GM12878 (cell line): ENCODE measurements at regions not wholly inside any gene's neighbourhood (a gene's known extent, or its start where the extent isn't known, plus 50 kb on each side); places are given as distances from the start of the nearest gene placed in this dataset.

Source experiments
- ATAC-seq: fragments of 200-7000 bp; cut with Tn5 transposase; 3 replicates; pipeline ENCODE4 v1.9.1; 2020; ENCODE audit warnings: mild to moderate bottlenecking, moderate library complexity
- BruUV-seq: library from RNA; stranded (reverse); fragments of 400-500 nt; replicated peaks from 2 replicates; lab custom pipeline; 2021; lab: Mats Ljungman, UMichigan
- CTCF ChIA-PET: fragments of 300-600 bp; sonication (Branson Sonifier 250); formaldehyde crosslinking; extraction: SDS; loops from one replicate; lab custom pipeline; 2021; ENCODE audit warnings: inconsistent platforms; lab: Yijun Ruan, JAX
- POLR2A ChIA-PET: fragments of 350-600 bp; formaldehyde crosslinking; extraction: SDS; loops from one replicate; lab custom pipeline; 2021; ENCODE audit warnings: inconsistent platforms; lab: Charles Lee
- RAD21 ChIA-PET: fragments of 300-600 bp; sonication (Branson Sonifier 250); formaldehyde crosslinking; loops from one replicate; lab custom pipeline; 2023; ENCODE audit warnings: antibody characterized with exemption; ENCODE audit not compliant: unreplicated experiment; lab: Charles Lee
- SMC1A ChIA-PET: fragments of 300-600 bp; sonication (Branson Sonifier 250); formaldehyde crosslinking; loops from one replicate; lab custom pipeline; 2023; ENCODE audit not compliant: unreplicated experiment, uncharacterized antibody; lab: Charles Lee
- DNase-seq: peaks from one replicate; pipeline ENCODE4 v3.0.0-alpha.2; 2011; ENCODE audit warnings: low read depth, low spot score
- FAIRE-seq: peaks from 3 replicates; lab custom pipeline; 2011; peaks lifted over from hg19 to GRCh38; lab: Jason Lieb, UNC
- H2AFZ ChIP-seq: 2 replicates; pipeline ENCODE4 v1.6.0; 2011; ENCODE audit warnings: low read depth, low read length, control low read depth; ENCODE audit not compliant: control insufficient read depth
- H3K27ac ChIP-seq: 2 replicates; pipeline ENCODE4 v1.5.1; 2011; ENCODE audit warnings: control low read depth; ENCODE audit not compliant: control insufficient read depth, insufficient read depth
- H3K27me3 ChIP-seq, 2 experiments: replicated peaks in 1 of 2; 2 replicates each; pipeline versions ENCODE4 v1.6.0 to v1.6.1; 2011; ENCODE audit warnings: low read length in 1 of 2; ENCODE audit not compliant: control insufficient read depth in 2 of 2, insufficient read depth in 2 of 2
- H3K36me3 ChIP-seq, 2 experiments: 2 replicates each; pipeline ENCODE4 v1.5.1; 2011; ENCODE audit warnings: low read length in 1 of 2; ENCODE audit not compliant: control insufficient read depth in 2 of 2, insufficient read depth in 2 of 2
- H3K4me1 ChIP-seq: 2 replicates; pipeline ENCODE4 v1.6.1; 2011; ENCODE audit warnings: mild to moderate bottlenecking, low read length, moderate library complexity, mixed read lengths; ENCODE audit not compliant: control insufficient read depth, insufficient read depth
- H3K4me2 ChIP-seq: 2 replicates; pipeline ENCODE4 v1.6.0; 2011; ENCODE audit warnings: control low read depth; ENCODE audit not compliant: control insufficient read depth, insufficient read depth
- H3K4me3 ChIP-seq: fragments of 200-600 bp; sonication (generic); 2 replicates; pipeline ENCODE4 v1.5.1; 2016
- H3K79me2 ChIP-seq: 2 replicates; pipeline ENCODE4 v1.6.0; 2011; ENCODE audit warnings: low read length; ENCODE audit not compliant: control insufficient read depth, insufficient read depth
- H3K9ac ChIP-seq: 2 replicates; pipeline ENCODE4 v1.8.0; 2011; ENCODE audit warnings: low read length, control low read depth, mixed read lengths; ENCODE audit not compliant: control insufficient read depth, insufficient read depth
- H3K9me3 ChIP-seq: replicated peaks from 3 replicates; pipeline ENCODE4 v1.5.1; 2011; ENCODE audit warnings: mild to moderate bottlenecking, low read length; ENCODE audit not compliant: control insufficient read depth, insufficient read depth
- H4K20me1 ChIP-seq: 2 replicates; pipeline ENCODE4 v1.6.0; 2011; ENCODE audit not compliant: control insufficient read depth, insufficient read depth
- HDGF ChIP-seq: fragments of 450-650 bp; IDR thresholded peaks from 2 replicates; pipeline ENCODE4 v1.6.1; 2016; ENCODE audit warnings: antibody characterized with exemption
- IRF3 ChIP-seq: fragments of 450-650 bp; IDR thresholded peaks from 2 replicates; pipeline ENCODE4 v1.6.1; 2014; ENCODE audit warnings: mild to moderate bottlenecking
- IRF5 ChIP-seq: fragments of 450-650 bp; IDR thresholded peaks from 2 replicates; pipeline ENCODE4 v1.6.1; 2017; ENCODE audit warnings: borderline replicate concordance
- MTA2 ChIP-seq: fragments of 450-650 bp; IDR thresholded peaks from 2 replicates; pipeline ENCODE4 v1.6.1; 2016; ENCODE audit warnings: low read depth, mild to moderate bottlenecking, moderate library complexity
- NFIC ChIP-seq: IDR thresholded peaks from 2 replicates; pipeline ENCODE4 v1.6.1; 2012; ENCODE audit warnings: low read depth, mild to moderate bottlenecking, inconsistent platforms, low read length, moderate library complexity
- NR2C2 ChIP-seq: IDR thresholded peaks from 2 replicates; pipeline ENCODE4 v1.6.1; 2011; ENCODE audit warnings: borderline replicate concordance, low read depth; ENCODE audit not compliant: control insufficient read depth, insufficient read length
- RFX5 ChIP-seq: IDR thresholded peaks from 2 replicates; pipeline ENCODE4 v1.6.1; 2011; ENCODE audit warnings: low read depth, low read length, improper control_type of control experiment
- SMARCA5 ChIP-seq: fragments of 450-650 bp; IDR thresholded peaks from 2 replicates; pipeline ENCODE4 v1.6.1; 2017; ENCODE audit warnings: mild to moderate bottlenecking
- STAT3 ChIP-seq: IDR thresholded peaks from 2 replicates; pipeline ENCODE4 v1.6.1; 2011; ENCODE audit warnings: low read depth, low read length, improper control_type of control experiment
- ZNF24 ChIP-seq: fragments of 450-650 bp; IDR thresholded peaks from 2 replicates; pipeline ENCODE4 v1.6.1; 2017; ENCODE audit warnings: antibody characterized with exemption, mild to moderate bottlenecking
- ZSCAN29 ChIP-seq: fragments of 450-650 bp; IDR thresholded peaks from 2 replicates; pipeline ENCODE4 v1.6.1; 2017; ENCODE audit warnings: mild to moderate bottlenecking, moderate library complexity
- WGBS: methylation state at CpG from one replicate; pipeline ENCODE4 v1.1.6; 2016; ENCODE audit warnings: low lambda C conversion rate; ENCODE audit not compliant: insufficient replicate concordance, insufficient coverage; ENCODE audit errors: missing lambda C conversion rate; 5-methylcytosine and 5-hydroxymethylcytosine counted together
- in situ Hi-C: fragments of 300-500 bp; cut with MboI; formaldehyde crosslinking; loops from 9 replicates; pipeline ENCODE4 v1.14.3; 2018; ENCODE audit warnings: mixed read lengths
- intact Hi-C: fragments of 100-400 bp; cut with micrococcal nuclease; formaldehyde crosslinking; loops from one replicate; pipeline ENCODE4 v1.14.2; 2022; ENCODE audit not compliant: unreplicated experiment

- H2AFZ ChIP-seq, result no peak overlapping the region
- no peaks in the 10 kb centered on the region for H3K4me1 ChIP-seq
- 0% methylated on average over 2 of the region's 2 CpGs for WGBS
- FAIRE-seq (no peak), ATAC-seq (no peak), DNase-seq (no peak)
- no peak overlapping the region for H3K9ac ChIP-seq
- H3K9me3 ChIP-seq, result no peaks in the 10 kb centered on the region
- H3K4me3 ChIP-seq, result no peak overlapping the region
- intact Hi-C loops, result no loop called here
- ChIA-PET CTCF (no interaction called here), RAD21 (no interaction called here), SMC1A (no interaction called here), POLR2A (no interaction called here)
- H3K27me3 ChIP-seq, result no peaks in the 10 kb centered on the region
- no peak overlapping the region for H3K27ac ChIP-seq
- no peak overlapping the region for H3K4me2 ChIP-seq
- in situ Hi-C loops, result no loop called here
- TF ChIP-seq NR2C2, result no peak
- no peak for TF ChIP-seq IRF3
- TF ChIP-seq HDGF, result no peak
- TF ChIP-seq MTA2, result no peak
- no peak for TF ChIP-seq ZNF24
- TF ChIP-seq STAT3, result no peak
- no peak for TF ChIP-seq RFX5
- TF ChIP-seq SMARCA5, result no peak
- no peak for TF ChIP-seq NFIC
- no peak for TF ChIP-seq IRF5
- TF ChIP-seq ZSCAN29, result no peak
- BruUV-seq, result no TSS peak
- H3K79me2 ChIP-seq, result no peaks in the 10 kb centered on the region
- H4K20me1 ChIP-seq, result no peaks in the 10 kb centered on the region
- H3K36me3 ChIP-seq, result no peaks in the 10 kb centered on the region
These were observed 155.2 kb upstream of the KCNJ16 start for GRCh38 chr17:69919789-69920188.
